ENCODE measurements at regions not wholly inside any gene's neighbourhood (a gene's known extent, or its start where the extent isn't known, plus 50 kb on each side); places are given as distances from the start of the nearest gene placed in this dataset.
"Not testable (repeated sequence)": the region's sequence is repeated elsewhere in the genome, so short reads cannot be mapped to it uniquely, and the experiment has no call there.

- H3K4me3 ChIP-seq = no peak overlapping the region
- H3K27me3 ChIP-seq = no peaks in the 10 kb centered on the region
- no peaks in the 10 kb centered on the region for H3K36me3 ChIP-seq
- no peak for DNase-seq (ENCODE audit: low read depth in 1 of 2, low spot score in 1 of 2)
- H3K9me3 ChIP-seq (ENCODE audit: low read depth) = no peaks in the 10 kb centered on the region
- H3K4me1 ChIP-seq (ENCODE audit: low read depth) = no peaks in the 10 kb centered on the region
- no peak overlapping the region for H3K27ac ChIP-seq
- TF ChIP-seq CTCF (IDR thresholded peaks at IDR 0.05; ENCODE audit: low read depth, low read length) = no peak
Observed at GRCh38 chr2:82993609-82994008, 1465.5 kb downstream of the SUCLG1 start.

GRCh38 chr2:82992968-82993367 lies 1466.1 kb downstream of the SUCLG1 start:
- no peak overlapping the region for H3K27ac ChIP-seq
- H3K9me3 ChIP-seq (ENCODE audit: low read depth) = no peaks in the 10 kb centered on the region
- no peak for TF ChIP-seq CTCF (IDR thresholded peaks at IDR 0.05; ENCODE audit: low read depth, low read length)

GRCh38 chr2:82987706-82988105 lies 1471.4 kb downstream of the SUCLG1 start:
- DNase-seq (ENCODE audit: low read depth in 1 of 2, low spot score in 1 of 2) = not testable (repeated sequence)

More at GRCh38 chr2:82992968-82993367, 1466.1 kb downstream of the SUCLG1 start:
- no peaks in the 10 kb centered on the region for H3K36me3 ChIP-seq
- no peaks in the 10 kb centered on the region for H3K4me1 ChIP-seq (ENCODE audit: low read depth)
- no peak for DNase-seq (ENCODE audit: low read depth in 1 of 2, low spot score in 1 of 2)
- no peak overlapping the region for H3K4me3 ChIP-seq
- no peaks in the 10 kb centered on the region for H3K27me3 ChIP-seq

GRCh38 chr2:82986899-82987298 lies 1472.2 kb downstream of the SUCLG1 start:
- Histone ChIP-seq H3K36me3 (no peaks in the 10 kb centered on the region), H3K27ac (no peak overlapping the region), H3K4me3 (no peak overlapping the region), H3K9me3 (ENCODE audit: low read depth) (no peaks in the 10 kb centered on the region), H3K27me3 (no peaks in the 10 kb centered on the region), H3K4me1 (ENCODE audit: low read depth) (no peaks in the 10 kb centered on the region)
- DNase-seq (ENCODE audit: low read depth in 1 of 2, low spot score in 1 of 2) = no peak
- no peak for TF ChIP-seq CTCF (IDR thresholded peaks at IDR 0.05; ENCODE audit: low read depth, low read length)

More at GRCh38 chr2:82987706-82988105, 1471.4 kb downstream of the SUCLG1 start:
- H3K4me1 ChIP-seq (ENCODE audit: low read depth); H3K36me3 ChIP-seq; H3K27me3 ChIP-seq; H3K4me3 ChIP-seq; H3K9me3 ChIP-seq (ENCODE audit: low read depth); H3K27ac ChIP-seq: not testable (repeated sequence)

GRCh38 chr2:82985572-82986197 lies 1473.4 kb downstream of the SUCLG1 start:
- no peaks in the 10 kb centered on the region for H3K4me1 ChIP-seq (ENCODE audit: low read depth)
- H3K36me3 ChIP-seq = no peaks in the 10 kb centered on the region
- no peak overlapping the region for H3K4me3 ChIP-seq
- H3K27me3 ChIP-seq = no peaks in the 10 kb centered on the region
- TF ChIP-seq CTCF (IDR thresholded peaks at IDR 0.05; ENCODE audit: low read depth, low read length) = no peak
- no peak for DNase-seq (ENCODE audit: low read depth in 1 of 2, low spot score in 1 of 2)
- no peaks in the 10 kb centered on the region for H3K9me3 ChIP-seq (ENCODE audit: low read depth)
- H3K27ac ChIP-seq = no peak overlapping the region

- H3K9me3 ChIP-seq (ENCODE audit: low read depth) = no peaks in the 10 kb centered on the region
- no peak for TF ChIP-seq CTCF (IDR thresholded peaks at IDR 0.05; ENCODE audit: low read depth, low read length)
- no peaks in the 10 kb centered on the region for H3K27me3 ChIP-seq
- no peak overlapping the region for H3K27ac ChIP-seq
- no peaks in the 10 kb centered on the region for H3K36me3 ChIP-seq
- no peaks in the 10 kb centered on the region for H3K4me1 ChIP-seq (ENCODE audit: low read depth)
- no peak overlapping the region for H3K4me3 ChIP-seq
- peak in 1 of 2 donors; percentile 64 for DNase-seq (ENCODE audit: low read depth in 1 of 2, low spot score in 1 of 2)
Observed at GRCh38 chr2:82968358-82968757, 1490.7 kb downstream of the SUCLG1 start.

Data from cardiac muscle cell (in vitro differentiated cells and primary cell).